HEK293 (cell line): ENCODE measurements at regions not wholly inside any gene's neighbourhood (a gene's known extent, or its start where the extent isn't known, plus 50 kb on each side); places are given as distances from the start of the nearest gene placed in this dataset.

ENCODE experiments used
- CTCF ChIP-seq: fragments of 450-650 bp; formaldehyde crosslinking; IDR thresholded peaks from 2 replicates; pipeline ENCODE4 v1.5.1; 2016; ENCODE audit warnings: missing biosample characterization, missing genetic modification characterization
- MZF1 ChIP-seq: fragments of 450-650 bp; formaldehyde crosslinking; IDR thresholded peaks from 2 replicates; pipeline ENCODE4 v1.5.1; 2017; ENCODE audit warnings: missing biosample characterization, missing genetic modification characterization, borderline replicate concordance
- ZNF223 ChIP-seq: fragments of 450-650 bp; formaldehyde crosslinking; IDR thresholded peaks from 2 replicates; pipeline ENCODE4 v1.5.1; 2016; ENCODE audit warnings: missing biosample characterization, missing genetic modification characterization
- ZNF426 ChIP-seq: fragments of 450-650 bp; formaldehyde crosslinking; IDR thresholded peaks from 2 replicates; pipeline ENCODE4 v1.5.1; 2017; ENCODE audit warnings: missing biosample characterization, missing genetic modification characterization, mild to moderate bottlenecking, inconsistent platforms, moderate library complexity
- ZNF530 ChIP-seq: fragments of 450-650 bp; formaldehyde crosslinking; IDR thresholded peaks from 2 replicates; pipeline ENCODE4 v1.5.1; 2016; ENCODE audit warnings: low read depth, missing biosample characterization, missing genetic modification characterization

GRCh38 chr6:74764486-74764885, 441.4 kb downstream of the COL12A1 start:
- TF ChIP-seq ZNF426 (tag by site-specific recombination) (no peak), ZNF223 (tag by site-specific recombination) (no peak), MZF1 (tag by site-specific recombination) (no peak), CTCF (no peak), ZNF530 (tag by site-specific recombination) (no peak)
